Fibroblast of skin of left biceps (primary cell): ENCODE measurements at regions not wholly inside any gene's neighbourhood (a gene's known extent, or its start where the extent isn't known, plus 50 kb on each side); places are given as distances from the start of the nearest gene placed in this dataset.
"Not testable (repeated sequence)": the region's sequence is repeated elsewhere in the genome, so short reads cannot be mapped to it uniquely, and the experiment has no call there.

Source experiments
- DNase-seq, 2 experiments: peaks; one replicate each; pipeline ENCODE4 v3.0.0-alpha.2; 2013; ENCODE audit warnings: low read depth in 2 of 2

DNA sequence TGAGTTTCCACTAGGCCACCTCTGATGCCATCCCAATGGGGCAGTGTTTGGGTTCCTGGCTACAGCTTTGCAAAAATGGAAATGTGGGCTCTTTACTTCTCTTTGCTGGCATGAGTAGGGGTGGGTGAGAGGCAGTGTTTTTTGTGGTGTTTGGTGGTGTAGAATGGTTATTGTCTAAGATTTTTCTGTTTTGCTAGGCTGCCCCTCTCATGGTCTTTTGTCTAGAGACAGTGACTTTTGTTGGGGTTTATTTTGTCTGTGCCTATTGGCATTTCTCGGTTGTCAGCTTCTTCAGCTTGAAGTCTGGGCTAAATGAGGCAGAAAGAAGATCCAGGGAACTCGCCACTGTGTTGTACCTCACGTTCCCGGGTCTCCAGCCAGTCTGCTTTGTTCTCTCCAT lies 112.1 kb downstream of the CENPF start:
- no peak for DNase-seq

GRCh38 chr1:214717351-214717750 lies 114.4 kb downstream of the CENPF start:
- DNase-seq = no peak

- DNase-seq = peak; percentile 42 to 58
These were observed 115.7 kb downstream of the CENPF start for GRCh38 chr1:214718724-214719123.

GRCh38 chr1:214719207-214719606 lies 116.2 kb downstream of the CENPF start:
- no peak for DNase-seq

- no peak for DNase-seq
These were observed 117.6 kb downstream of the CENPF start for GRCh38 chr1:214720561-214720960.

DNA sequence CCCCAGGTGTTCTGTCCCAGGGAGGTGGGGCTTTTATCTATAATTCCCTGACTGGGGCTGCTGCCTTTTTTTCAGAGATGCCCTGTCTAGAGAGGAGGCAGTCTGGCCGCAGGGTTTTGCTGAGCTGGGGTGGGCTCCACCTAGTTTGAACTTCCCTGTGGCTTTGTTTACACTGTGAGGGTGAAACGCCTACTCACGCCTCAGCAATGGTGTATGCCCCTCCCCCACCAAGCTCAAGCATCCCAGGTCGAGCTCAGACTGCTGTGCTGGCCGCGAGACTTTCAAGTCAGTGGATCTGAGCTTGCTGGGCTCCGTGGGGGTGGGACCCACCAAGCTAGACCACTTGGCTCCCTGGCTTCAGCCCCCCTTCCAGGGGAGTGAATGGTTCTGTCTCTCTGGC lies 124.3 kb downstream of the CENPF start:
- no peak for DNase-seq

GRCh38 chr1:214739621-214740238 lies 136.7 kb downstream of the CENPF start:
- no peak for DNase-seq

GRCh38 chr1:214740471-214740870 lies 137.5 kb downstream of the CENPF start:
- no peak for DNase-seq

- no peak for DNase-seq
These were observed 144.1 kb downstream of the CENPF start for GRCh38 chr1:214747050-214747635.

- DNase-seq = no peak
These were observed 150.3 kb downstream of the CENPF start for GRCh38 chr1:214753236-214753852.

GRCh38 chr1:214761030-214761429 lies 158.0 kb downstream of the CENPF start:
- no peak for DNase-seq

DNA sequence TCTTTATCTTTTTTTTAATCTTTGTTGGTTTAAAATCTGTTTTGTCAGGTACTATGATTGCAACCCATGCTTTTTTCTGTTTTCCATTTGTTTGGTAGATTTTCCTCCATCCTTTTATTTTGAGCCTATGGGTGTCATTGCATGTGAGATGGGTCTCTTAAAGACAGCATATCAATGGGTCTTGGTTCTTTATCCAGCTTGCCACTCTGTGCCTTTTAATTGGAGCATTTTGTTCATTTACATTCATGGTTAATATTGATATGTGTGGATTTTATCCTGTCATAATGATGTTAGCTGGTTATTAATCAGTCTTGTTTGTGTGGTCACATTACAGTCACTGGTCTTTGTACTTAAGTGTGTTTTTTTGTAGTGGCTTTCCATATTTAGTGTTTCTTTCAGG lies 159.9 kb downstream of the CENPF start:
- no peak for DNase-seq

- no peak for DNase-seq
These were observed 161.5 kb downstream of the CENPF start for GRCh38 chr1:214764502-214764901.

DNA sequence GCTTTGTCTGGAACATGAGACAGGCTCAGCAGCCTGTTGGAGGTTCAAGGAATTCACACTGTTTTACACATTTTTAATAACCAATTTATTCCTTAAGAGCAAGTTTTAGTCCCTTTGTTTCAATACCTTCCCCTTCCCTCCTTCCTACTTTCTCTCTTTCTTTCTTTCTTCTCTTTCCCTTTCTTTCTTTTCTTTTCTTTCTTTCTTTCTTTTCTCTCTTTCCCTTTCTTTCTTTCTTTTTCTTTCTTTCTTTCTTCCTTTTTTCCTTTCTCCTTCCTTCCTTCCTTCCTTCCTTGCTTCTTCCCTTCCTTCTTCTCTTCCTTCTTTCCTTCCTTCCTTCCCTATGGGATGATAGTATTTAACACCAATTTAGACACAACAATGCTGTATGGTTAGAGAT lies 164.2 kb downstream of the CENPF start:
- DNase-seq = no peak

DNA sequence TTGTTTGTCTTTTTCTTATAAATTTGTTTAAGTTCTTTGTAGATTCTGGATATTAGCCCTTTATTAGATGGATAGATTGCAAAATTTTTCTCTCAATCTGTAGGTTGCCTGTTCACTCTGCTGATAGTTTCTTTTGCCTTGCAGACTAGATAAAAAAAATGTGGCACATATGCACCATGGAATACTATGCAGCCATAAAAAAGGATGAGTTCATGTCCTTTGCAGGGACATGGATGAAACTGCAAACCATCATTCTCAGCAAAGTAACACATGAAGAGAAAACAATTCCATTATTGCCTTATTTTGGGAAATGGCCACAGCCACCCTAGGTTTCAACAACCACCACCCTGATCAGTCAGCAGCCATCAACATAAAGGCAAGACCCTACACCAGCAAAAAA lies 166.7 kb downstream of the CENPF start:
- not testable (repeated sequence) for DNase-seq

GRCh38 chr1:214777364-214777763 lies 174.4 kb downstream of the CENPF start:
- no peak for DNase-seq

DNA sequence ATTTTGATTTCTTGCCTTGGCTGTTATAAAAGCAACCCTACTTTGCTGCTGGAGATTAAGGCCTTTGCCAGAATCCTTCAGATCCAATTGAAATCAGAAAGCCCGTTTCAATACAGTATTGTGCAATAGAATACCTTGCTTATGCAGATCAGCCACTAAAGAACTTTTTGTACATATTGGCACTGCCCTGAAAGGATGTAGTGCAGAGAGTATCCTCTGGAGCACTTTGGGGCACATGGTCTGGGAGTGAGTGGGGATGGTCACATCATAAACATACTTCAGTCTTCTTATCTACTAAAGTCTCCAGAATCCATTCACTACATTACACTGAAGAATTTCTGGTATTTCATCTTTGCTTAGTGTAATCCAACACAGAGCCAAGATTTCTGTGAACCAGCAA lies 189.0 kb downstream of the CENPF start:
- peak in 1 of 2 experiments; percentile 6 for DNase-seq

DNA sequence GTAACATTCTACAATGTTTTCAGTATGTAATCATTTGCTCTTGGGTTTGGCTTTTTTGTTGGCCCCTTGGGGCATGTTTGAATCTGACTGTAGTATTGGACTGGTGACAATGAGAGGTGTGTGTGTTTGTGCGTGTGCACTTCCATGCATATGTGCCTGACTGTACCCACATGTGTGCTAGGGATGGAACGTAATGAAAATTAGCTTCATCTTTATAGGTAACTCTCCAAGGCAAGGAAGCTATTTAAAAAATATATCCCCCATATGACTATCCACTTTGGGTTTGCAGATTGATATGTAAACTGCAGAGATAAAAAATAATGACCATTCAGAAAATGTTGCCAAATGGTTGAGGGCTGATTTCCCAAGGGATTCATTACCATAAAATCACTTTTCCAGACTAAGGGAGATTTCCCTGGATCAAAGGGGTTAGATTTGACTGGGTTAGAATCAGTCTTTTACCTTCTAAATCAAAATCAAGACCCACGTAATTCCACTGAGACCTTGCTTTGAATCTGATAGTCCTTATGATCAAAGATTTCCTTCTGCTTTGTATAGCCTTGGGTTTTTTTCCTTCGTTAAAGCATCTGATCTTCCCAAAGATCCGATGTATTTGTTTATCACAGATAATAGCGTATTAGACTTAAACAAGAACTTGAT lies 189.7 kb downstream of the CENPF start:
- no peak for DNase-seq

DNA sequence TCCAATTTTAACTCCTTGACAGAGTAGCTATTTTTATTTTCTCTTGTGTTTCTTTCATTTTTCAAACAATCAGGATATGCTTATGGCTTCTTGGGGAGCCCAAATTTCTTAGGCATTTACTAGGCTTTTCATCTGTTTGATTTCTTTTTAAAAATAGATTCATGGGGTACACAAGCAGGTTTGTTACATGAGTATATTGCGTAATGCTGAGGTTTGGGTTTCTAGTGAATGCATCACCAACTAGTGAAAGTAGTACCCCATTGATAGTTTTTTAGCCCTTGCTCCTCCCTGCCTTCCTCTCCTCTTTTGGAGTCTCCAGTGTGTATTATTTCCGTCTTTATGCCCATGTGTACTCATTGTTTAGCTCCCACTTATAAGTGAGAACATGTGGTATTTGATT lies 190.7 kb downstream of the CENPF start:
- DNase-seq = no peak

GRCh38 chr1:214801191-214801590 lies 198.2 kb downstream of the CENPF start:
- DNase-seq = no peak

DNA sequence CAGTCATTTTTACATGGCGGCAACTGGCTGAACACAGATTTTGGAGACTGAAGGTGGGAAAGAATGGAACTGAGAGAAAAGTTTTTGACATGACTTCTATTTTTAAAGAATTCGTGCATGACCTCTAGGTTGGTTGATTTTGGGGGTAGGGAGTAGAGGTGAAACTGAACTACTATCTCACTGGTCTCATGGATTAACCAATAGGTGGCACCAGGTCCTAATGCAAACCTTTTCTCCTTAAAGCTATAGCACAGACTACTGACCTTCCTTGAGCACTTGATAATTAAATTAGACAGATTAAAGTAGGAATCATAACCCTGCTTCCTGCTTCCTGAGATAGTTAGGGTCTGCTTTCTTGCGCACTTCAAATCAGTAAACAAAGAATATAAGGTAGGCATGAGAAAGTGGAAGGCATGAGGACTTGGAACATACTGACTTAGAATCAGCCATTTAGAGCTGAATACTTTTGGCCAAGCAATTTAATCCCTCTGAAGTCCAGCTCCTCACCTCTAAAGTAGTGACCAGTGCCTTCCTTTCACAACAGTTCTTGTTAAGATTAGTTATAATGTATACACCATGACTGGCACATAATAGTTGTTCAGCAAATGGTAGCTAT lies 206.0 kb downstream of the CENPF start:
- peak in 1 of 2 experiments; percentile 32 for DNase-seq

GRCh38 chr1:214816603-214817002 lies 213.6 kb downstream of the CENPF start:
- no peak for DNase-seq
